Sigmoid colon (tissue), 4 donors: ENCODE measurements at regions not wholly inside any gene's neighbourhood (a gene's known extent, or its start where the extent isn't known, plus 50 kb on each side); places are given as distances from the start of the nearest gene placed in this dataset.

Experiments
- POLR2A ChIP-seq, 2 donors: fragments of 450-650 bp; IDR thresholded peaks; one replicate each; pipeline ENCODE4 v1.6.1; 2016; ENCODE audit warnings: antibody characterized with exemption in 2 of 2, mild to moderate bottlenecking in 2 of 2, moderate library complexity in 2 of 2
- POLR2AphosphoS5 ChIP-seq, 4 donors: sonication (generic); formaldehyde crosslinking; IDR thresholded peaks; one replicate each; pipeline ENCODE4 v1.6.1; 2017; ENCODE audit warnings: antibody characterized with exemption in 4 of 4
- TF ChIP-seq, protein P1 (sequence below), 4 experiments: fragments of 450-650 bp in 3 of 4; fragments of 200-600 bp in 1 of 4; IDR thresholded peaks; one replicate each; pipeline ENCODE4 v1.5.1; 2016 to 2019; ENCODE audit warnings: antibody characterized with exemption in 4 of 4, mild to moderate bottlenecking in 3 of 4, moderate library complexity in 2 of 4

DNA sequence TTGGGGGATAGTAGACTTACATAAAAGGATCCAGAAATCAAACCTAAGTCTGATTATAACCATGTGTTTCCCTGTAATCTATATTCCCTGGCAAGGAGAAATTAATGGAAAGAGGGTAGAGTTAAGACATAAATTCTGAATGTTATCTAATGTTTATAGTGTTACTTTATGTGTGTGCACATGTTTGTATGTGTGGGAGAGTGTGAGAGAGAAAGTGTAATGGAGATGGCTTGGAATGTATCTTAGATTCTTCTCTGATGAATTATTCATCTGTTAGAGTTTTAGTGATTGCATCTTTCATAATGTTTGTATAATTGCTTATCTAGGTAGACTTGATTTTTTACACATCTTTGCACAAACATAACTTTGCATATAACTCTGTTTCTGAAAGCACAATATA is 490.9 kb downstream of the FLRT2 start:
- TF ChIP-seq, protein P1, sequence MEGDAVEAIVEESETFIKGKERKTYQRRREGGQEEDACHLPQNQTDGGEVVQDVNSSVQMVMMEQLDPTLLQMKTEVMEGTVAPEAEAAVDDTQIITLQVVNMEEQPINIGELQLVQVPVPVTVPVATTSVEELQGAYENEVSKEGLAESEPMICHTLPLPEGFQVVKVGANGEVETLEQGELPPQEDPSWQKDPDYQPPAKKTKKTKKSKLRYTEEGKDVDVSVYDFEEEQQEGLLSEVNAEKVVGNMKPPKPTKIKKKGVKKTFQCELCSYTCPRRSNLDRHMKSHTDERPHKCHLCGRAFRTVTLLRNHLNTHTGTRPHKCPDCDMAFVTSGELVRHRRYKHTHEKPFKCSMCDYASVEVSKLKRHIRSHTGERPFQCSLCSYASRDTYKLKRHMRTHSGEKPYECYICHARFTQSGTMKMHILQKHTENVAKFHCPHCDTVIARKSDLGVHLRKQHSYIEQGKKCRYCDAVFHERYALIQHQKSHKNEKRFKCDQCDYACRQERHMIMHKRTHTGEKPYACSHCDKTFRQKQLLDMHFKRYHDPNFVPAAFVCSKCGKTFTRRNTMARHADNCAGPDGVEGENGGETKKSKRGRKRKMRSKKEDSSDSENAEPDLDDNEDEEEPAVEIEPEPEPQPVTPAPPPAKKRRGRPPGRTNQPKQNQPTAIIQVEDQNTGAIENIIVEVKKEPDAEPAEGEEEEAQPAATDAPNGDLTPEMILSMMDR (IDR thresholded peaks at IDR 0.05): no peak
- TF ChIP-seq POLR2A (IDR thresholded peaks at IDR 0.05) (no peak), POLR2AphosphoS5 (IDR thresholded peaks at IDR 0.05) (no peak)
